Esophagus muscularis mucosa (tissue), 3 donors: ENCODE measurements at regions not wholly inside any gene's neighbourhood (a gene's known extent, or its start where the extent isn't known, plus 50 kb on each side); places are given as distances from the start of the nearest gene placed in this dataset.

Experiments used
- POLR2A ChIP-seq: fragments of 450-650 bp; IDR thresholded peaks from one replicate; pipeline ENCODE4 v1.6.1; 2017; ENCODE audit warnings: antibody characterized with exemption, moderate library complexity, mild to moderate bottlenecking, low read depth
- TF ChIP-seq, protein P1 (sequence below), 3 experiments: fragments of 200-600 bp in 2 of 3; fragments of 450-650 bp in 1 of 3; sonication (generic) in 2 of 3; IDR thresholded peaks; one replicate each; pipeline ENCODE4 v1.5.1; 2017 to 2019; ENCODE audit warnings: antibody characterized with exemption in 3 of 3, mild to moderate bottlenecking in 2 of 3, moderate library complexity in 1 of 3

DNA sequence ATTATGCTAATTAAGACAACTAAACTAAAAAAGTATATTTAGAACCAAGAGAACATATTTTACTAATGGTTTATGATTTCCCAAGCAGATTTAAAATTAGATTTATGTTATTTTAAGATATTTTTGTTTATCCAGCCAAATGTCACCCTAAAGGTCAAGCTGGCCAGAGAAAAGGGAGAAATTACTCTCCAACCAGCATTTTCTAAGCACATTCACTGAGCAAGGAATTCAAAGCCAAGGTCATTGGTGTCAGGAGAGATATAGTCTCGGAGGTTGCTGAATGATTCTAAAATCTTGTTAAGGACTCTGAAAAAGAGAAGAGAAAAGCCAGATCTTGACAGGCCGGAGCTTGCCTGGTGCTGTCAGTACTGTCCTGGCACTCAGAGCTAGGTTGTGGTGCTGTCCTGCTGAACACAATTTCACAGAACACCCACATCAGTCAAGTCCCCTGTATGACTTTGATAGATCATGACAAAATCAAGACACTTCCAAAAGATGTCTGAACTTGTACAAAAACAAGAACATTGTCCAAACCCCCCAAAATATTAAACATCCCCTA, 222.3 kb upstream of the SMLR1 start:
- TF ChIP-seq, protein P1, sequence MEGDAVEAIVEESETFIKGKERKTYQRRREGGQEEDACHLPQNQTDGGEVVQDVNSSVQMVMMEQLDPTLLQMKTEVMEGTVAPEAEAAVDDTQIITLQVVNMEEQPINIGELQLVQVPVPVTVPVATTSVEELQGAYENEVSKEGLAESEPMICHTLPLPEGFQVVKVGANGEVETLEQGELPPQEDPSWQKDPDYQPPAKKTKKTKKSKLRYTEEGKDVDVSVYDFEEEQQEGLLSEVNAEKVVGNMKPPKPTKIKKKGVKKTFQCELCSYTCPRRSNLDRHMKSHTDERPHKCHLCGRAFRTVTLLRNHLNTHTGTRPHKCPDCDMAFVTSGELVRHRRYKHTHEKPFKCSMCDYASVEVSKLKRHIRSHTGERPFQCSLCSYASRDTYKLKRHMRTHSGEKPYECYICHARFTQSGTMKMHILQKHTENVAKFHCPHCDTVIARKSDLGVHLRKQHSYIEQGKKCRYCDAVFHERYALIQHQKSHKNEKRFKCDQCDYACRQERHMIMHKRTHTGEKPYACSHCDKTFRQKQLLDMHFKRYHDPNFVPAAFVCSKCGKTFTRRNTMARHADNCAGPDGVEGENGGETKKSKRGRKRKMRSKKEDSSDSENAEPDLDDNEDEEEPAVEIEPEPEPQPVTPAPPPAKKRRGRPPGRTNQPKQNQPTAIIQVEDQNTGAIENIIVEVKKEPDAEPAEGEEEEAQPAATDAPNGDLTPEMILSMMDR (IDR thresholded peaks at IDR 0.05): no peak
- TF ChIP-seq POLR2A: no peak
